GM18868 (cell line): ENCODE measurements at regions not wholly inside any gene's neighbourhood (a gene's known extent, or its start where the extent isn't known, plus 50 kb on each side); places are given as distances from the start of the nearest gene placed in this dataset.

ENCODE experiments used
- ATAC-seq: cut with Tn5 transposase; IDR thresholded peaks from one replicate; pipeline ENCODE4 v1.9.1; 2021; ENCODE audit warnings: mild to moderate bottlenecking, moderate library complexity; ENCODE audit not compliant: unreplicated experiment

DNA sequence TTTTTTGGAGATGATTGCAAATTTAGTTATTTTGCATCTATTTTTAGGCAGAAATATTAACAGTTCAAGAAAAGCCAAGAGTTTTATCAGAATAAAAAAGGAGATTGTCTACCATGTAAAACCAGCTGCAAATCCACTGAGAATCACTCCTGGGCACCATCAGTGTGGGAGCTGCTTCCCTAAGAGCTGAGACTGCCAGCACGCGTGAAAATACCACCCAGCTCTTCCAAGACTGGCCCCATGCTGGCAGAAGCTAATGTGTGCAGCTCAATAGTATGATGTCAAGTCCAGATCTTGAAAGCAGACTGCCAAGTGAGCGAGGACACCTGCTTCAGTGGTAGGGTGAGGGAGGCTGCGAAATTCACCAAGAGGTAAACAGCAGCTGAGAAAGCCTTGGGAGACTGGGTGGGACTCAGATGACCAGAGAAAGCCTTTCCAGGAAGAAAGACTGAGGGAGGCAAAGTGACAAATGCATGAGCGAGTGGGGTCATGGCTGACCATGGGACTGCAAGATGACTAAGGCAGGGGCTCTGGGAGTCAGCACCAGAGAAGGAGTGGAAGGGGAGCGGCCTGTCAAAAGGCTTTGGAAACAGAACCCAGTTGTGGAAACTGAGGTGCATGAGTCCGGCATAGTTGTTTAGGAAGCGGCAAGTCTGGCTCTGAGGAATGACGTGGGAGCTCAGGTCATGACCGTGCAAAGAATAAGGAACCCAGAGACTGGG is 200.9 kb downstream of the GADD45G start:
- no peak for ATAC-seq

- ATAC-seq, result no peak
Measured at GRCh38 chr9:89806371-89807100, 201.7 kb downstream of the GADD45G start.

DNA sequence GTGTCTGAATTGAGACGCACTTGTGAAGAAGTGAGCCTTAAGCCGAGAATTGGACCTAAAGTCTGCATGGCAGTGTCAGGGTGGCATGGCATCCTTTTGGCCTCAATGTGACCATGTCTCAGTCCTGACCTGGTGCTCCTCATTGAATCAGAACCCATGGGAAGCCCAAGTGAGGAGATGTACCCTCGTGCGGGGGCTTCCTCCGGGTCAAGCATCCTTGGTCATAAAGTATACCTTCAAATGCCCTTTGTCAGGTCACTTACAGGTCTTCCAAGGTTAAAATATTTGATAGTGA is 202.2 kb downstream of the GADD45G start:
- no peak for ATAC-seq

DNA sequence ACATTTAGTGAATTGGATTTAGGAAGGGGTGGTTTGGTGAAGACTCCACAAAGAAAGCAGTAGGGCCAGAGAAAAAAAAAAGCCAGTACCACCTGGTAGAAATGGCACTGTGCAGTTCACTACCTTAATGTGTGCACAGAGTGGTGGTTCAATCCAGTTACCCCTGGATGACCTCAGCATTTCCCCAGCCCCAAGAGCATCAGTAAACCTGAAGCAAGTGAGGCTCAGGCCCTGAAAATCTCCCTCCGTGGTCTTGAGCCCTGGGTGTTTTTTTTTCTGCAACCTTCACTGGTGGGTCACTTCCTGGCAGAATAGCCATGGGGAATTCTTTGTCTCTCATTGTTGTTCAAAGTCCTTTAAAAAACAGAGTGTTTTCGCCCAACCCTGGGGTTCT is 202.9 kb downstream of the GADD45G start:
- ATAC-seq, result no peak

DNA sequence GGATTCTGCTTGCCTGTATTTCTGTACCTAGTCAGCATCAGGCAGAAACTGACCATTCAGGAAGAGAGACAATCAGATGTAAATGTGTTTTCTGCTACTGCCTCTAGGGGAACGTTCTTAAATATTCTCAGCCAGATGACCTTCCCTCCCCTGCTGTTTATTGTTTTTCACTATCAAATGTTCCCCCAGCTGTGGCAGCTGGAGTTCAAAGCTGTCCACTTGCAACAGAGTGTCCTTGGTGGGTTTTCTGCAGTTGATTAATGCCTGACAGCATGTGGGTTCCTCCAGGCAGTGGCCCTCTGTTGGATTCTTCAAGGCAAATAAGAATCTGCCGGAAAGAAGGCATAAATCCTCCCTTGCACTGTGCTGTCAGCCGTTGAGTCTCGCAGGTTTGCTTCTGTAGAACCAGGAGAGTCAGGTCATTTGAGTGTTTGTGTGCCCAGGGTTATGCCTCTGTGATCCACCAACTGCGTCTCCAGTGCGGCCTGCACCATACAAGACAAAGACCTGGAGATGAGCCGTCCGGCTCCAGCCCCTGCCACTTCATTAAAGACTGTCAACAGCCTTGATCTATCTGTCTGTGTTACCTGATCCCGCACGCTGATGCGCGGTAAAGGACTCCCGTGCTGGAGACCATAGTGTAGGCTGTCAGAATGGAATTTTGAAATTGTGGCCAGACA is 203.4 kb downstream of the GADD45G start:
- no peak for ATAC-seq

DNA sequence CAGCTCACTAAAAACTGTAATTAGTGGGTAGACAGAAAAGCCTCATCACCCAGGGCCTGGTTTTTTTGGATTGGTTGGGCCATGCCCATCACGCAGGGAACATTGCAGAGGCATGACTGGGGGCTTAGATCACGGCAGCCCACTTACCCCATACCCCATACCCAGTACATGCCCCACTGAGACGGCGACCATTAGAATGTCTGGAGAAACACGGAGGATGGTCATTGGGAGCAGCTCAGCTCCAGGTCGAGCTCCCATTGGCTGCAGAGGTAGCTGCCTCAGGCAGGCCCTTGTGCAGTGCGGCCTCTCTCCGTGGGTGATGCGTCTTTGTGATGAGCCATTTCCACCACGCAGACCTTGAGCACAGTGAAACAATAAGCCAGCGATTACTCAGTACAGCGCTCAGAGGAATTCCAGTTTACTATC is 204.0 kb downstream of the GADD45G start:
- no peak for ATAC-seq

DNA sequence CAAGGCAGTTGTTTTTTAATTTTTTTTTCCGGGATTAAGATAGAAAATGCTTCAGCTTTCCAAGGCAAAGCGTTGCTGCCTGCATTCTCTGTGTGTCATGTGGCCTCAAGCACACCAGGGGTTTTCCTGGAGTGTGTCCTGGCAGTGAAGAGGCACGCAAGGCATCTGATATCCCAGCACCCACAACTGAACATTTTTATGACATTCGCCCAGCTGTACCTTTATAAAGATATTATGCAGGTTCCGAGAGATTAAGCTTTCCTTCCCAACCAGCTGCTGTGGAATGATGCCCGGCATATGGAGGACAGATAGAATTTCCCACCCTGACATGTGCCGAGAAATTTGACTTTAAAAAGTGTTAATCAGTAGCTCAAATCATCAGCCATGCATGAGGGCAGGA is 205.6 kb downstream of the GADD45G start:
- no peak for ATAC-seq

- no peak for ATAC-seq
Measured at GRCh38 chr9:89811356-89811755, 206.5 kb downstream of the GADD45G start.

GRCh38 chr9:89811886-89812450 is 207.2 kb downstream of the GADD45G start:
- no peak for ATAC-seq

- ATAC-seq, result no peak
Measured at GRCh38 chr9:89812556-89813181, 207.9 kb downstream of the GADD45G start.

- ATAC-seq, result no peak
Measured at GRCh38 chr9:89813482-89813881, 208.7 kb downstream of the GADD45G start.

DNA sequence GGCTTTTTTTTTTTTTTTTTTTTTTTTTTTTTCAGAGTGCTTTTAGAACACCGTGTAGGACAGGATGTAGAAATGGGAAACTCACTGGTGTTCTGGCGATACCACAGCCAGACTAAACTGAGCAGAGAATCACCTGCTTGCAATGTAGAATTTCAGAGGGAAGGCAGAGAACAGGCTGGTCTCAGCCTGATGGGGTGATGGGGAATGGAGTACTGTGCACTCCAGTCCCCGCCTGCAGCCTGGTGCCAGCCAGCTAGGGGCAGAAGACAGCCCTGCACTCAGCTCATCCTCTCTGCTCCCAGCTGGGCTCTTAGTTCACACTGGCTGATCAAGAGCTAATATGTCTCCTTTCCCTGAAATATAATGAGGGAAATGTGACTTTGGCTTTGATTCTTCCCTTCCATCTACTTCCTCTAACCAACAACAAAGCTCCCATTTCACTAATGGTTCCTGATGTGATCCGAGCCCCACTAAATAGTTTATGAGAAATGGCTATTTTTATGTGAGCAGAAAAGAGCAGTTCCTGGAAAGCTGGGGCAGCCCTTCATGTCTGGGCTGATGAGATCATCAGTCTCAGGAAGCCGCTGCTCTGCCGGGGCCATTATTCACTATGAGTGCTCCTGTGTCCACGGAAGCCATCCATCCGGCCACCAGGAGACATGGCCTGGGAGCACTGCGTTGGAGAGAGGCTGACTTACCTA is 209.7 kb downstream of the GADD45G start:
- no peak for ATAC-seq

DNA sequence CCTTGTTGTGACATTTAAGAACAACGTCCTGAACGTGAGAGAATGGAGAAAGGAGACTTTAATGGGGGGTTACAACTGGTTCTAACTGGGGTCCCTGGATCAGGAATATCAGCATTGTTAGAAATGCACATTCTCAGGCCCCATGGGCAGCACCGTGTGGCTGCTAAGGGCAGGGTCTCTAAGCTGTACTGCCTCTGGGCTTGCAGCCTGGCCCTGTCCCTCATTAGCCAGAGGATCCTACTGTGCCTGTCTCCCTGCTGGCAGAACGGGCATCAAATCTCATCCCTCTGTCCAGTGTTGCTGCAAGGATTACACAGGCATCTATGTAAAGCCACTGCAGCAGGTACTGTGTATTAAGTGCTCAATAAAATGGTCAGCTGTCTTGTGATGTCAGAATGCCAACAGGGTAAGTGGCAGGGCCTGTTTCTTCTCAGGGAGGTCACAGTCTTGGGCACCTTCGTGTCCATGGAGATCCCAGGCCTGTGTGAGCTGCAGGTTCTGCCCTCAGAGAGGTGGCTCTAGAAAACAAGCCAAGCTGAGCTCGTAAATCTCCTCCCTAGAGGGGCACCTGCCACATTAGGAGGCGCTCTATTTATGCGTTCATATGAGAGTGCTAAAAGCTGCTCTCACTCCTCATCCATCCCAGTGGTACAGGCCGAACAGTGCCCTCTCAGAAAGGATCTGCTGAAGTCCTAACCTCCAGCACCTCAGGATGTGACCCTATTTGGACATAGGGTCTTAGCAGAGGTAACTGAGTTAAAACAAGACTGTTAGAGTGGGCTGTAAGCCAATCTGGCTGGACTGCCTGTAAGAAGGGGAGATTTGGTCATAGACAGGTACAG is 210.5 kb downstream of the GADD45G start:
- ATAC-seq, result peak; percentile 41

GRCh38 chr9:89815903-89816573 is 211.2 kb downstream of the GADD45G start:
- peak; percentile 93 for ATAC-seq

- ATAC-seq, result no peak
Measured at GRCh38 chr9:89817151-89817950, 212.5 kb downstream of the GADD45G start.

DNA sequence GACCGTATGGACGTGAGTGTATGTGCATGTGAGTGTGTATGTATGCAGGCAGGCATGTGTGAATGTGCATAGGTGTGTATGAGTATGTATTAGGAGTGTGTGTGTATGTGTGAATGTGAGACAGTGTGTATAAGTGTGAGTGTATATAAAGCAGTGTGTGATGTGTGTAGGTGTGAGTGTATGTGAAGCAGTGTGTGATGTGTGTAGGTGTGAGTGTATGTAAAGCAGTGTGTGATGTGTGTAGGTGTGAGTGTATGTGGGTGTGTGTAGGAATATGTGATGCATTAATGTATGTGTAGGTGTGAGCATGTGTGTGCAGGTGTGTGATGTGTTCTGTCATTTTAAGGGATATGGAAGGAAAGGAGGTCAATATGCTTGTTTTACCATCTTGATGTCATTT is 215.5 kb downstream of the GADD45G start:
- no peak for ATAC-seq

DNA sequence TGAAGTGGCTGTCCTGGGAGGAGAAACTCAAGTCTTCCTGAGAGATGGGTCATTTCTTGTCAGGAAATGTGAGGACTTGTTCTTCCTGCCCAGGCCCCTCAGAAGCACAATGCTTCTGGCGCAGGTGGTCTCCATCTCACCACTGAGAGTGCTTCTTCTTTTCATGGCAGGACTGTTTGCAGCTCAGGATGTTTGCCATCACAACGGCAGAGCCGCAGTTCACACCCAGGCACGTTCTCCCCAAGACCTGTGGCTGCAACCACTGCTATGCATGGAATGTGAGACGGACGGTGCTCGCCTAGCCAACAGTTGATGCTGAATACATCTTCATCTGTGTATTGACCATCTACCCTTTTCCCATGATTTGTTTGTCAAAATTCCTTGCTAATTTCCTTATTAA is 216.3 kb downstream of the GADD45G start:
- ATAC-seq, result no peak

DNA sequence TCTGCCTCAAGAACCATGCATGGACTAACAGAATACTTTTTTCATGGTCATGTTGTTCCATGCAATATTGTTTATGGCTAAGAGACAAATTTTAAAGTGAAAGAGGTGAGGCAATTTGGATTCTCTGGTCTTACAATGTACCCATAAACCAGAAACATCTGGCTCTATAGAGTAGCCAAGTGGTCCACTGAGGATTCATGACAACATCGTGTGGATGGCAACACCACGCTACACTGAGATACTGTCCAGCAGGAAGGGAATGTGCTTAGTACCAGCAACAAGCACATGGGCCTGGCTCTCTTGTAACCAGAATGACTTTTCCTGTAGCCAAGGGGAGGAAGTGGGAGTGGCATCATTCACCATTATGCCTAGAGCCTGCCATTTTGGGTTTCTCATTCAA is 218.2 kb downstream of the GADD45G start:
- ATAC-seq, result no peak

DNA sequence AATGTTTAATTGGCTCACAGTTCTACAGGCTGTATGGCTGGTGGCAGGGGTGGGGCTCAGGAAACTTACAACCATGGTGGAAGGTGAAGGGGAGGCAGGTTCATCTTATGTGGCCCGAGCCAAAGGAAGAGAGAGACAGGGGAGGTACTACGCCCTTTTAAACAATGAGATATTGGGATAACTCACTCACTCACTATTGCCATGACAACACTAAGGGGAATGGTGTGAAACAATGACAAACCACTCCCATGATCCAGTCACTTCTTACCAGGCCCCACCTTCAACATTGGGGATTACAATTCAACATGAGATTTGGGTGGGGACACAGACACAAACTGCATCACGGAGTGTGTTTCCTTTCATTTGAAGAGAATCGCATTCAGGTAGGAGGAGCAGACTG is 220.9 kb downstream of the GADD45G start:
- ATAC-seq, result no peak
